Mesenchymal stem cell (in vitro differentiated cells and primary cell): ENCODE measurements at regions not wholly inside any gene's neighbourhood (a gene's known extent, or its start where the extent isn't known, plus 50 kb on each side); places are given as distances from the start of the nearest gene placed in this dataset.

Experiments used
- DNase-seq: peaks from one replicate; pipeline ENCODE4 v3.0.0-alpha.2; 2013
- H2AFZ ChIP-seq: one replicate; pipeline ENCODE4 v1.6.1; 2013; ENCODE audit warnings: low read depth, mild to moderate bottlenecking, control low read depth, inconsistent platforms, low read length, moderate library complexity
- H2AK5ac ChIP-seq: 2 replicates; pipeline ENCODE4 v1.6.1; 2013; ENCODE audit warnings: low read length, moderate library complexity, mild to moderate bottlenecking, inconsistent platforms; ENCODE audit not compliant: severe bottlenecking
- H2BK120ac ChIP-seq: one replicate; pipeline ENCODE4 v1.6.1; 2013; ENCODE audit warnings: low read depth, mild to moderate bottlenecking, inconsistent platforms, low read length, moderate library complexity
- H2BK12ac ChIP-seq, 2 experiments: one replicate each; pipeline ENCODE4 v1.6.1; 2013; ENCODE audit warnings: inconsistent platforms in 2 of 2, low read length in 2 of 2, mild to moderate bottlenecking in 2 of 2, moderate library complexity in 2 of 2, control low read depth in 1 of 2
- H2BK15ac ChIP-seq: one replicate; pipeline ENCODE4 v1.6.1; 2013; ENCODE audit warnings: mild to moderate bottlenecking, low read depth, inconsistent platforms; ENCODE audit not compliant: poor library complexity, severe bottlenecking
- H2BK5ac ChIP-seq: 2 replicates; pipeline ENCODE4 v1.6.1; 2013; ENCODE audit warnings: low read depth, mild to moderate bottlenecking, low read length, control low read depth, inconsistent platforms; ENCODE audit not compliant: poor library complexity, severe bottlenecking
- H3K14ac ChIP-seq, 2 experiments: one replicate each; pipeline ENCODE4 v1.6.1; 2013; ENCODE audit warnings: inconsistent platforms in 2 of 2, low read length in 2 of 2, control low read depth in 1 of 2, mild to moderate bottlenecking in 1 of 2, moderate library complexity in 1 of 2
- H3K18ac ChIP-seq, 2 experiments: one replicate each; pipeline ENCODE4 v1.6.1; 2013; ENCODE audit warnings: inconsistent platforms in 2 of 2, low read length in 2 of 2, control low read depth in 1 of 2, low read depth in 1 of 2, mild to moderate bottlenecking in 1 of 2
- H3K23ac ChIP-seq, 2 experiments: one replicate each; pipeline ENCODE4 v1.6.1; 2013; ENCODE audit warnings: inconsistent platforms in 2 of 2, low read length in 2 of 2, mild to moderate bottlenecking in 2 of 2, moderate library complexity in 2 of 2, control low read depth in 1 of 2
- H3K27ac ChIP-seq: 2 replicates; pipeline ENCODE4 v1.5.1; 2013; ENCODE audit warnings: mild to moderate bottlenecking, moderate library complexity, low read length, control low read depth, inconsistent platforms; ENCODE audit not compliant: poor library complexity, severe bottlenecking
- H3K27me3 ChIP-seq, 2 experiments: 2 replicates each; pipeline versions ENCODE4 v1.6.1 to v1.7.0; 2013; ENCODE audit warnings: low read length in 2 of 2, mild to moderate bottlenecking in 2 of 2, moderate library complexity in 2 of 2, control low read depth in 1 of 2, inconsistent platforms in 1 of 2; ENCODE audit not compliant: control insufficient read depth in 1 of 2, insufficient read depth in 1 of 2
- H3K36me3 ChIP-seq, 2 experiments: 2 replicates each; pipeline versions ENCODE4 v1.6.1 to v1.7.0; 2013; ENCODE audit warnings: low read length in 2 of 2, control low read depth in 1 of 2, inconsistent platforms in 1 of 2, low read depth in 1 of 2, mild to moderate bottlenecking in 1 of 2; ENCODE audit not compliant: insufficient read depth in 2 of 2, control insufficient read depth in 1 of 2
- H3K4ac ChIP-seq, 2 experiments: one replicate each; pipeline ENCODE4 v1.6.1; 2013; ENCODE audit warnings: inconsistent platforms in 2 of 2, low read length in 2 of 2, mild to moderate bottlenecking in 2 of 2, moderate library complexity in 2 of 2, control low read depth in 1 of 2, low read depth in 1 of 2
- H3K4me1 ChIP-seq: 2 replicates; pipeline ENCODE4 v1.6.1; 2013; ENCODE audit warnings: low read depth, low read length, control low read depth; ENCODE audit not compliant: control insufficient read depth, insufficient read depth
- H3K4me2 ChIP-seq: 2 replicates; pipeline ENCODE4 v1.6.1; 2013; ENCODE audit warnings: low read length, mild to moderate bottlenecking, inconsistent platforms; ENCODE audit not compliant: poor library complexity, severe bottlenecking
- H3K4me3 ChIP-seq, 2 experiments: 2 replicates each; pipeline versions ENCODE4 v1.5.1 to v1.7.0; 2013; ENCODE audit warnings: low read length in 2 of 2, mild to moderate bottlenecking in 2 of 2, control low read depth in 1 of 2, low read depth in 1 of 2; ENCODE audit not compliant: insufficient read depth in 1 of 2
- H3K79me1 ChIP-seq: replicated peaks from 2 replicates; pipeline ENCODE4 v1.6.1; 2013; ENCODE audit warnings: mild to moderate bottlenecking, control low read depth, low read length, inconsistent platforms; ENCODE audit not compliant: poor library complexity, severe bottlenecking
- H3K9ac ChIP-seq: 2 replicates; pipeline ENCODE4 v1.7.0; 2013; ENCODE audit warnings: mild to moderate bottlenecking, low read length, moderate library complexity
- H3K9me3 ChIP-seq: 2 replicates; pipeline ENCODE4 v1.7.0; 2013; ENCODE audit warnings: mild to moderate bottlenecking, low read length; ENCODE audit not compliant: control insufficient read depth
- H4K8ac ChIP-seq: one replicate; pipeline ENCODE4 v1.6.1; 2013; ENCODE audit warnings: inconsistent platforms, mild to moderate bottlenecking, low read length, moderate library complexity
- H4K91ac ChIP-seq: one replicate; pipeline ENCODE4 v1.6.1; 2013; ENCODE audit warnings: mild to moderate bottlenecking, low read length, inconsistent platforms
- WGBS: methylation state at CpG from one replicate; pipeline ENCODE4 v1.1.7; 2013; ENCODE audit warnings: mixed read lengths; 5-methylcytosine and 5-hydroxymethylcytosine counted together

DNA sequence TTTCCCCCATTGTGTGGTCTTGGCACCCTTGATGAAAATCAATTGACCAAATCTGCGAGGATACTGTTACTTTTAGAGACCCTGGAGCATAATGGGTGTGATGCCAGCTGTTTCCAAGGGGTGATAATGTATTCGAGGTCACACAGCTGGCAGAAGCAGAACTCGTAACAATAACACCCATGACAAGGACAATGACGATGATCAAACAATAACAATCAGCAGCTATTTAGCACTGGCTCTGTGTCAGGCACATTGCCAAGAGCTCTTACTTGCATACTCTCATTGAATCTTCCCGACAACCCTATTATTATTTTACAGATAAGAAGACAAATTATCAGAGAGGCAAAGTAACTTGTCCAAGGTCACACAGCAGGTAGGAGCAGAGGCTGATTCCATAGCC is 223.7 kb upstream of the MSX2 start:
- no peak overlapping the region for H3K4me3 ChIP-seq
- H3K36me3 ChIP-seq = no peaks in the 10 kb centered on the region

DNA sequence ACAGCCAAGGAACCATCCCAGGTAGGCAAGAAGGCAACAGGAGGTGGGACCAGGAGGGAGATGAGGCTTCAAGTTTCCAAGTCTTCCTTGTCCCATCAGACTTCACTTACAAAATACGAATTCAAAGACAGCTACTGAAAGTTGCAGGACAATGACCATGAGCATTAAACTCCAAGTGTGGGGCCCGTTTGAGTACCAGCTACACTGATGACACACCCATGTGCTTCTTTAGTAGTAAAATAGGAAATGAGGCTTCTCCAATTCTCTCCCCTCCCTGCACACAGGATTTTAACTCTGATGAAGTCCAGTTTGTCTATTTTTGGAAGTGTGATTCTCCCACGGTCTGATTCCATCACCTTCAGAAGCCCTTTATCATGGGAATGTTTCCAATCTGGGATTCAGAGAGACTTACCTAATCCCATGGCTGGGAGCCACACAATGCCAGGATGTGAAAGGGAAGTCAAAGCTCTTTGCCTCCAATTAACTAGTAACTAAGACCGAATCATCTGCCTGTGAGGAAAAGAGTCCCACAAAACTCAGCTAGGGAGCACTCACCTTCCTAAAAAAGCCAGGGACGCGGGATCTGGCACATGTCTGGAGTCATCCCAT is 222.8 kb upstream of the MSX2 start:
- no peak overlapping the region for H3K18ac ChIP-seq
- H2BK12ac ChIP-seq = no peak overlapping the region
- H2BK15ac ChIP-seq = no peak overlapping the region
- H3K79me1 ChIP-seq = no peaks in the 10 kb centered on the region
- no peak overlapping the region for H3K9ac ChIP-seq
- peaks cover 27% of the 10 kb centered on the region for H3K9me3 ChIP-seq
- no peak overlapping the region for H4K8ac ChIP-seq
- H3K14ac ChIP-seq = no peak overlapping the region
- H3K27ac ChIP-seq = no peak overlapping the region
- no peak overlapping the region for H2AFZ ChIP-seq
- no peak overlapping the region for H3K4me3 ChIP-seq
- no peak overlapping the region for H2AK5ac ChIP-seq
- H3K36me3 ChIP-seq = no peaks in the 10 kb centered on the region
- no peak overlapping the region for H3K4me2 ChIP-seq
- no peak overlapping the region for H2BK120ac ChIP-seq
- H3K23ac ChIP-seq = no peak overlapping the region
- no peak overlapping the region for H4K91ac ChIP-seq
- no peak overlapping the region for H2BK5ac ChIP-seq
- no peak for DNase-seq
- no peak overlapping the region for H3K4ac ChIP-seq
- WGBS = 49% methylated on average over 5 of the region's 6 CpGs
- H3K4me1 ChIP-seq = no peaks in the 10 kb centered on the region
- no peaks in the 10 kb centered on the region for H3K27me3 ChIP-seq

More for the DNA sequence above, 223.7 kb upstream of the MSX2 start:
- no peak overlapping the region for H2BK120ac ChIP-seq
- no peak overlapping the region for H2AK5ac ChIP-seq
- H3K9ac ChIP-seq = no peak overlapping the region
- H3K9me3 ChIP-seq = peaks cover 27% of the 10 kb centered on the region
- no peak overlapping the region for H3K14ac ChIP-seq
- no peak overlapping the region for H2BK5ac ChIP-seq
- H3K23ac ChIP-seq = no peak overlapping the region
- no peak overlapping the region for H3K4ac ChIP-seq
- no peak for DNase-seq
- no peaks in the 10 kb centered on the region for H3K4me1 ChIP-seq
- H4K91ac ChIP-seq = no peak overlapping the region
- no peak overlapping the region for H3K18ac ChIP-seq
- H3K4me2 ChIP-seq = no peak overlapping the region
- H3K27ac ChIP-seq = no peak overlapping the region
- no peaks in the 10 kb centered on the region for H3K27me3 ChIP-seq
- no peak overlapping the region for H2BK15ac ChIP-seq
- no peaks in the 10 kb centered on the region for H3K79me1 ChIP-seq
- no peak overlapping the region for H4K8ac ChIP-seq
- 86% methylated on average over 4 of the region's 5 CpGs for WGBS
- no peak overlapping the region for H2BK12ac ChIP-seq
- H2AFZ ChIP-seq = no peak overlapping the region

DNA sequence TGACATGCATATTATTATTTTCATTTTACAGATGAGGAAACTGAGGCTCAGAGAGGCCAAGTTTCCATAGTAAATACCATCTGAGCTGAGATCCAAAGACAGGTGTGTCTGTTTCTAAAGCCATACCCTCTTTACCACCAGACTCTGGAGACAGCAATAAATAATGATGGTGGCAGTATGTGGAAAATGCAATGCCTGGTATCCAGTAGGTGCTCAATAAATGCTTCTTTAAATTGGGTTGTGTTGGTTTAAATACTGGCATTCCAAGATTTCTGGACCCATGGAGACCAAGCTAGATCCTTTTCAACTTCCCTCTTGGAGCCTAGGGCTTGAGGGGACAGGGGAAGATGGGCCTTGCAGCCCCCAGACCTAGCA is 221.3 kb upstream of the MSX2 start:
- Histone ChIP-seq H3K27me3 (no peaks in the 10 kb centered on the region), H3K27ac (no peak overlapping the region), H3K4ac (no peak overlapping the region), H3K36me3 (no peaks in the 10 kb centered on the region), H3K18ac (no peak overlapping the region), H3K79me1 (no peaks in the 10 kb centered on the region), H3K9me3 (peaks cover 18% of the 10 kb centered on the region), H2BK15ac (no peak overlapping the region), H2AFZ (no peak overlapping the region), H3K4me1 (no peaks in the 10 kb centered on the region), H3K14ac (no peak overlapping the region), H3K23ac (no peak overlapping the region), H4K8ac (no peak overlapping the region), H3K4me2 (no peak overlapping the region), H2BK12ac (no peak overlapping the region), H3K4me3 (no peak overlapping the region), H2BK5ac (no peak overlapping the region), H4K91ac (no peak overlapping the region), H2AK5ac (no peak overlapping the region), H2BK120ac (no peak overlapping the region), H3K9ac (no peak overlapping the region)
- DNase-seq = no peak

DNA sequence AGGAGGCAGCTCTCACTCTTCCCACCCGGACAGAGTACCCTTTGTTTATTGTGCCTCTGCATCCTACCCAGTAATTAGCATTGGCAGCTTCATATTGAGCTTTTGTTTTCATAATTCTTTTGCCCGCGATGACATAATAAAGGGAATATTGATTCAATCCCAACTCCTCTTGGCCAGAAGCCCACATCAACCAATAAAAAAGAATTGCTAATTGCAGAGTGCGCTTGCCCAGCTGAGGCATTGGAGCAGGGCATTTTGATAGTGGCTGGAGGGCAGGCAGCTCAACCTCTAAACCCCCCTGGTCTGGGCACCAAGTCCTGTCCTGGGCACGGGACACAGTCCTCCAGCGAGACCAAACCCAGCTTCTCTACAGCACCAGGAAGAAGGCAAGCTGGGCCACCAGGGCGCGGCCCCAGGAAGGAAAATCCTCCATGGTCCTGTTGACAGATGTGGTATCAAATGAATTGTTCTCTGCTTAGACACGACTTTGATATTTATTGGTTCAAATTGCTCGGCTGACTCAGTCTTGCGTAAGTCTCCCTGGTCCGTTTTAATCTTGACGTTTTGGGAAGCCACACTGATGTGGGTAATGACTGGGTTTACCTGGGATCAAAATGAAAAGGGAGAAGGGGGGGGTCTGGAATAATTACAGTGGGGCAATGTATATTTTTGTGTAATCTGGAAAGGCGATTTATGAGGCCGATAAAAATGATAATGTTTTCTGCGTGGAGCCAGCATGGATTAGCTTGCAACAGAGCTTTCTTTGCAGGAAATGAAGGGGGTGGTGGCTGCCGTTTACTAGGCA is 220.7 kb upstream of the MSX2 start:
- Histone ChIP-seq H3K18ac (no peak overlapping the region), H2AK5ac (no peak overlapping the region), H3K14ac (no peak overlapping the region), H3K4me3 (no peak overlapping the region), H3K4ac (no peak overlapping the region), H3K27me3 (no peaks in the 10 kb centered on the region), H2BK15ac (no peak overlapping the region), H3K79me1 (no peaks in the 10 kb centered on the region), H3K27ac (no peak overlapping the region), H4K91ac (no peak overlapping the region), H3K4me1 (no peaks in the 10 kb centered on the region), H4K8ac (no peak overlapping the region), H2BK120ac (no peak overlapping the region), H2AFZ (no peak overlapping the region), H3K9ac (no peak overlapping the region), H3K23ac (no peak overlapping the region), H2BK12ac (no peak overlapping the region), H3K9me3 (peaks cover 17% of the 10 kb centered on the region), H3K36me3 (no peaks in the 10 kb centered on the region), H3K4me2 (no peak overlapping the region), H2BK5ac (no peak overlapping the region)
- no peak for DNase-seq
- 79% methylated on average over 17 of the region's 17 CpGs for WGBS
